ENCODE measurements at regions not wholly inside any gene's neighbourhood (a gene's known extent, or its start where the extent isn't known, plus 50 kb on each side); places are given as distances from the start of the nearest gene placed in this dataset.

DNA sequence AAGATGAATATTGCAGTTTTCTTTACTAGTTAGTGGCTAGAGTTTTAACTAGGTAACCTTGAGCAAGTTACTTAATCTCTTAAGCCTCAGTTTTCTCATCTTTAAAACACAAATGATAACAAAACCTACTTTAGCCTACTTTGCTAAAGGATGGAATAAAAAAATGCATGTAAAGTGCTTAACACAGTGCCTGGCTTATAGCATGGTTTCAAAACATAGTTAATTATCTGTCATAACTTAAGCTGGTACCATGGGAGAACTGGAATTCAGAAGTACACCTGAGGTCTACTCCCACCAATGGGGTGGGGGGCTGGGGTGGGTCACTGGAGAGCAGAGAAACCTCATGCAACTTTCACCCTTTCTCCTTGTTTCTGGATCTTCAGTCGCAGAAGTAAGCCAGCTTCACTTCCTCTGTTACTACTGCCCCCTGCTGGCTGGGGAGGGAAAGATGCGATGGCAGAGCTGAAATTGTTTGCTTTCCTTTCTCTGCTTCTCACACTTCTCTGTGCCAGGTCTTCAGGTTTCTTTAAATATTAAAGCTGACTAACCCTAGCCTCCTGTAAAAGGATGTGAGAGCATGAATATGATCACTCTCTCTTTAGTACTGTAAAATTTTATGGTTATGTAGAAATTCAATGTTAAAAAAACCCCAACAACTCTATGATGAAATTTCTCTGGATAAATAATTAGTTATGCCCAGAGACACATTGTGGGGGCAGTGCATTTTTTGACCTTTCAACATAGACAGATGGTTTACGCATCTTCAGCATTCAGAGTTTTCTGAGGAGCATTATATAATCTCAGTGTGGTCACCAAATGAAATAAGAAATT, 324.2 kb downstream of the HLX start:
- TF ChIP-seq, protein P1, sequence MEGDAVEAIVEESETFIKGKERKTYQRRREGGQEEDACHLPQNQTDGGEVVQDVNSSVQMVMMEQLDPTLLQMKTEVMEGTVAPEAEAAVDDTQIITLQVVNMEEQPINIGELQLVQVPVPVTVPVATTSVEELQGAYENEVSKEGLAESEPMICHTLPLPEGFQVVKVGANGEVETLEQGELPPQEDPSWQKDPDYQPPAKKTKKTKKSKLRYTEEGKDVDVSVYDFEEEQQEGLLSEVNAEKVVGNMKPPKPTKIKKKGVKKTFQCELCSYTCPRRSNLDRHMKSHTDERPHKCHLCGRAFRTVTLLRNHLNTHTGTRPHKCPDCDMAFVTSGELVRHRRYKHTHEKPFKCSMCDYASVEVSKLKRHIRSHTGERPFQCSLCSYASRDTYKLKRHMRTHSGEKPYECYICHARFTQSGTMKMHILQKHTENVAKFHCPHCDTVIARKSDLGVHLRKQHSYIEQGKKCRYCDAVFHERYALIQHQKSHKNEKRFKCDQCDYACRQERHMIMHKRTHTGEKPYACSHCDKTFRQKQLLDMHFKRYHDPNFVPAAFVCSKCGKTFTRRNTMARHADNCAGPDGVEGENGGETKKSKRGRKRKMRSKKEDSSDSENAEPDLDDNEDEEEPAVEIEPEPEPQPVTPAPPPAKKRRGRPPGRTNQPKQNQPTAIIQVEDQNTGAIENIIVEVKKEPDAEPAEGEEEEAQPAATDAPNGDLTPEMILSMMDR (IDR thresholded peaks at IDR 0.05; ENCODE audit: poor library complexity, severe bottlenecking), result peak; percentile 73
- Histone ChIP-seq H3K4me1 (ENCODE audit: insufficient read depth, poor library complexity, severe bottlenecking) (no peaks in the 10 kb centered on the region), H3K9me3 (ENCODE audit: severe bottlenecking) (no peaks in the 10 kb centered on the region), H3K4me3 (ENCODE audit: severe bottlenecking) (no peak overlapping the region), H3K27ac (ENCODE audit: poor library complexity, severe bottlenecking) (no peak overlapping the region), H3K36me3 (ENCODE audit: low read depth) (no peaks in the 10 kb centered on the region), H3K27me3 (ENCODE audit: insufficient read depth, poor library complexity, severe bottlenecking) (no peaks in the 10 kb centered on the region)
- DNase-seq (ENCODE audit: low spot score) (peak; percentile 35), ATAC-seq (ENCODE audit: low read depth) (no peak)

DNA sequence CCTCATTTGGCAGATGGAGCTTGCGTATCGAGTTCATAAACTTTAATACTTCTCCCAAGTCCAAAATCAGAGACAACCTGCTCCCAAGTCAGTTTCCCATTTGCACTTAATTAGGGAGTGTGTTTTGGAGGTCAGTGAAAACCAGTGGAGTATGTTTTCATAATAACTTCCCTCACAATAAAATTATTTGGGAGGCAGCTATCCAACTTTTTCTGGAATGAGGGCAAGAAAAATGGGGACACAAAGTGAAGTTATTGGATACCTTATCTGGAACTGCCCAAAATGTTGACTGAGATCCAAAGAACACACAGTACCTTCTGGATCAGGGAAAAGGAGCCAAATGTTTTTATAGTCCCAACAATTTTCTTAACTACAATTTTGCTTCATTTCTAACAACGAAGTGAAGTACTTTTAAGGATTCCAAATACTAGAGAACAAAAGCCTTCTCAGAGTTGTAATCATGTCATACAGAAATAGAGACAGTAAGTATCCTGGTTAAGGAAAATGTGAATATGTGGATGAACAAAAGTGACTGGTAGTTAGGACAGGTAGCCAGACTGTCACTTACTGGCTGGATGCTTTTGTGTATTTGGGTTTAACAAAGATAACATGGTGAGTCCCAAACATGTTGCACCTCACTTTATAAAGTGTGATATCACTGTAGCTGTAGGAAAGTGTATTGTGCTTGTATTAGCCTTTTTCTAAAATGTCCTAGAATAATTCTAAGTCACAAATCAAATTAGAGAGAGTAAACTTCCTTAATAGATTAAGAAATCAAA, 325.0 kb downstream of the HLX start:
- Histone ChIP-seq H3K4me3 (ENCODE audit: severe bottlenecking) (no peak overlapping the region), H3K4me1 (ENCODE audit: insufficient read depth, poor library complexity, severe bottlenecking) (no peaks in the 10 kb centered on the region), H3K9me3 (ENCODE audit: severe bottlenecking) (no peaks in the 10 kb centered on the region), H3K27me3 (ENCODE audit: insufficient read depth, poor library complexity, severe bottlenecking) (no peaks in the 10 kb centered on the region), H3K36me3 (ENCODE audit: low read depth) (no peaks in the 10 kb centered on the region), H3K27ac (ENCODE audit: poor library complexity, severe bottlenecking) (no peak overlapping the region)
- TF ChIP-seq, protein P1 (IDR thresholded peaks at IDR 0.05; ENCODE audit: poor library complexity, severe bottlenecking), result no peak
- ATAC-seq (ENCODE audit: low read depth) (no peak), DNase-seq (ENCODE audit: low spot score) (no peak)

DNA sequence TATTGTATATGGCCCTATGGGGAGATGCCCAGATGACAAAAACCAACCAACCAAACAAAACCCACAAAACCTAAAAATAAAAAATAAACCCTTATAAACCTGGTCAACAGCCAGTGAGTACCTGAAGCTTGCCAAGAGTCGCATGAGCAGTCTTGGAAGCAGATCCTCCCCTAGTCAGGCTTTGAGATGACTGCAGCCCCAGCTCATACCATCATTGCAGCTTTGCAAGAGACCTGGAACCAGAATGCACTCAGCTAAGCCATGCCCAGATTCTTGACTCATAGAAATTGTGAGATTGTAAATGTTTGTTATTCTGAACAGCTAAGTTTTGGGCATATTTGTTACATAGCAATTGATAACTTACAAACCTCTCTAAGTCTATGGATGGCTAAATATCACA, 326.8 kb downstream of the HLX start:
- TF ChIP-seq, protein P1 (IDR thresholded peaks at IDR 0.05; ENCODE audit: poor library complexity, severe bottlenecking), result no peak
- no peak for ATAC-seq (ENCODE audit: low read depth)
- H3K4me1 ChIP-seq (ENCODE audit: insufficient read depth, poor library complexity, severe bottlenecking), result no peaks in the 10 kb centered on the region

DNA sequence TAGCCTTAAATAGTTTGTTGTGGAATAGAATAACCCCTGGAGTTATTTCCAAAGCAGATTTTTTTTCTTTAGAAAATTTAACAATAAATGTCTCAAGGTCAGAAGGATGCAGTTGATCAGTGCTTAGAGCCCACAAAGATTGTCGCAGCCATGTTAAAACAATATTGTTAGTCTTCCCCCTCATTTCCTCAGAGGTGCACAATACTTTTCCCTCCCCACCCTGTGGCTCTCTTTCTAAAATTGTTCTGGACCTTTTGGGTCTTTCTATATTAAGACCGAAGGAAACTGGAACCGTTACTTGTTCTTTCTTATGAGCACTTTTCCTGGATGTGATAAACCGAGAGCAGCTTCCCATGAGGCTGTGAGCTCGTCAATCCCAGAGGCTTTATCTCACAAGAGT, 333.7 kb downstream of the HLX start:
- DNase-seq (ENCODE audit: low spot score) (no peak), ATAC-seq (ENCODE audit: low read depth) (no peak)
- H3K27me3 ChIP-seq (ENCODE audit: insufficient read depth, poor library complexity, severe bottlenecking), result no peaks in the 10 kb centered on the region
- H3K9me3 ChIP-seq (ENCODE audit: severe bottlenecking), result no peaks in the 10 kb centered on the region
- H3K36me3 ChIP-seq (ENCODE audit: low read depth), result no peaks in the 10 kb centered on the region
- no peak overlapping the region for H3K4me3 ChIP-seq (ENCODE audit: severe bottlenecking)
- H3K27ac ChIP-seq (ENCODE audit: poor library complexity, severe bottlenecking), result no peak overlapping the region
- TF ChIP-seq, protein P1 (IDR thresholded peaks at IDR 0.05; ENCODE audit: poor library complexity, severe bottlenecking), result no peak
- H3K4me1 ChIP-seq (ENCODE audit: insufficient read depth, poor library complexity, severe bottlenecking), result no peaks in the 10 kb centered on the region

More for the DNA sequence above, 326.8 kb downstream of the HLX start:
- no peak for DNase-seq (ENCODE audit: low spot score)
- Histone ChIP-seq H3K4me3 (ENCODE audit: severe bottlenecking) (no peak overlapping the region), H3K27me3 (ENCODE audit: insufficient read depth, poor library complexity, severe bottlenecking) (no peaks in the 10 kb centered on the region), H3K27ac (ENCODE audit: poor library complexity, severe bottlenecking) (no peak overlapping the region), H3K9me3 (ENCODE audit: severe bottlenecking) (no peaks in the 10 kb centered on the region), H3K36me3 (ENCODE audit: low read depth) (no peaks in the 10 kb centered on the region)

All from RWPE2 (cell line).